Pancreas (tissue), 10 donors: ENCODE measurements at regions not wholly inside any gene's neighbourhood (a gene's known extent, or its start where the extent isn't known, plus 50 kb on each side); places are given as distances from the start of the nearest gene placed in this dataset.

Experiments used
- ATAC-seq, 4 donors: fragments of 200-7000 bp; cut with Tn5 transposase; one replicate each; pipeline versions ENCODE4 v1.8.0 to v1.9.1; 2020; ENCODE audit warnings: mild to moderate bottlenecking in 4 of 4, moderate library complexity in 4 of 4
- DNase-seq, 6 donors: peaks; one replicate each; pipeline ENCODE4 v3.0.0-alpha.2; 2020
- FAIRE-seq: peaks from 2 replicates; lab custom pipeline; 2012; peaks lifted over from hg19 to GRCh38; lab: Jason Lieb, UNC
- H3K27ac ChIP-seq, 4 donors: fragments of 200-600 bp; sonication (generic); 1 replicate in 3 of 4; 2 replicates in 1 of 4; pipeline versions ENCODE4 v1.5.0 to v1.8.0; 2020
- H3K27me3 ChIP-seq, 4 donors: fragments of 200-600 bp; one replicate each; pipeline ENCODE4 v1.8.0; 2021
- H3K36me3 ChIP-seq, 3 donors: fragments of 200-600 bp; sonication (generic) in 1 of 3; one replicate each; pipeline versions ENCODE4 v1.5.0 to v1.8.0; 2020 to 2021
- H3K4me1 ChIP-seq, 3 donors: fragments of 200-600 bp; one replicate each; pipeline ENCODE4 v1.8.0; 2021
- H3K4me3 ChIP-seq, 4 donors: fragments of 200-600 bp; sonication (generic) in 2 of 4; one replicate each; pipeline versions ENCODE4 v1.5.0 to v1.8.0; 2020 to 2021
- H3K9me3 ChIP-seq, 4 donors: fragments of 200-600 bp; one replicate each; pipeline ENCODE4 v1.8.0; 2021
- CTCF ChIP-seq, 4 donors: fragments of 200-600 bp; sonication (generic) in 3 of 4; IDR thresholded peaks; one replicate each; pipeline versions ENCODE4 v1.5.0 to v1.8.0; 2021; ENCODE audit warnings: antibody characterized with exemption in 4 of 4
- WGBS, 2 donors: extraction: QIAGEN DNeasy Blood & Tissue Kit; methylation state at CpG; one replicate each; pipeline ENCODE4 v1.1.7; 2013; 5-methylcytosine and 5-hydroxymethylcytosine counted together
- intact Hi-C, 3 donors: fragments of 100-400 bp; cut with DNase I; formaldehyde crosslinking; loops; one replicate each; pipeline versions ENCODE4 v1.11.1 to v1.14.2; 2022
- donor health status: healthy with polysubstance abuse.
- donor health status: DM: no; HTN: no; CAD: no; lungs with moderate emphysema.
- donor health status: DM: no; HTN: no; CAD: no.
- donor health status: control.
- donor health status: control.
- donor health status: Bipolar disorder and iron deficiency.
- donor health status: DM: yes; HTN: yes; CAD: no.
- donor health status: DM: no; HTN: no; CAD: no.
- donor health status: DM: no; HTN: no; CAD: no.
- donor health status: DM: yes; HTN: yes; CAD: no.

- H3K27me3 ChIP-seq: no peaks in the 10 kb centered on the region
- DNase-seq (no peak), ATAC-seq (no peak), FAIRE-seq (no peak)
- WGBS, 2 donors: 81 to 92% methylated on average over 2 of the region's 2 CpGs
- H3K9me3 ChIP-seq: no peaks in the 10 kb centered on the region
- no peak overlapping the region for H3K27ac ChIP-seq
- no peak for TF ChIP-seq CTCF (IDR thresholded peaks at IDR 0.05)
- no peak overlapping the region for H3K4me3 ChIP-seq
- H3K4me1 ChIP-seq: peaks cover 0 to 12% (median 0%) of the 10 kb centered on the region in 3 donors
- intact Hi-C loops: no loop called here
- no peaks in the 10 kb centered on the region for H3K36me3 ChIP-seq
These were observed 203.2 kb upstream of the PHYHIPL start for GRCh38 chr10:58973235-58973595.

- FAIRE-seq: no peak
- Histone ChIP-seq H3K4me3 (no peak overlapping the region), H3K36me3 (no peaks in the 10 kb centered on the region), H3K4me1 (peaks cover 0 to 12% (median 0%) of the 10 kb centered on the region in 3 donors), H3K27me3 (no peaks in the 10 kb centered on the region), H3K27ac (no peak overlapping the region), H3K9me3 (no peaks in the 10 kb centered on the region)
- DNase-seq: no peak
- TF ChIP-seq CTCF (IDR thresholded peaks at IDR 0.05): no peak
- 68 to 77% methylated on average over 1 of the region's 1 CpG for WGBS, 2 donors
- intact Hi-C loops: no loop called here
- ATAC-seq: no peak
These were observed 200.2 kb upstream of the PHYHIPL start for GRCh38 chr10:58976254-58976653.

GRCh38 chr10:58979711-58980110, 196.7 kb upstream of the PHYHIPL start:
- WGBS, 2 donors: 59 to 63% methylated on average over 3 of the region's 3 CpGs
- intact Hi-C loops: no loop called here
- no peak for FAIRE-seq

GRCh38 chr10:58980826-58981415, 195.5 kb upstream of the PHYHIPL start:
- no peak for ATAC-seq
- Histone ChIP-seq H3K4me1 (no peaks in the 10 kb centered on the region), H3K36me3 (no peaks in the 10 kb centered on the region), H3K4me3 (no peak overlapping the region), H3K9me3 (no peaks in the 10 kb centered on the region), H3K27ac (no peak overlapping the region), H3K27me3 (no peaks in the 10 kb centered on the region)
- WGBS, 2 donors: 87 to 90% methylated on average over 6 of the region's 6 CpGs
- DNase-seq: no peak
- FAIRE-seq: no peak
- intact Hi-C loops: no loop called here
- TF ChIP-seq CTCF (IDR thresholded peaks at IDR 0.05): no peak

More at GRCh38 chr10:58979711-58980110, 196.7 kb upstream of the PHYHIPL start:
- TF ChIP-seq CTCF (IDR thresholded peaks at IDR 0.05): no peak
- H3K27ac ChIP-seq: no peak overlapping the region
- H3K4me3 ChIP-seq: no peak overlapping the region
- ATAC-seq: no peak
- H3K36me3 ChIP-seq: no peaks in the 10 kb centered on the region
- H3K27me3 ChIP-seq: no peaks in the 10 kb centered on the region
- no peak for DNase-seq
- H3K9me3 ChIP-seq: no peaks in the 10 kb centered on the region
- H3K4me1 ChIP-seq: no peaks in the 10 kb centered on the region

GRCh38 chr10:58981846-58982245, 194.6 kb upstream of the PHYHIPL start:
- no peaks in the 10 kb centered on the region for H3K4me1 ChIP-seq
- WGBS, 2 donors: 80 to 84% methylated on average over 6 of the region's 6 CpGs
- FAIRE-seq (no peak), ATAC-seq (no peak), DNase-seq (no peak)
- intact Hi-C loops: no loop called here
- no peak for TF ChIP-seq CTCF (IDR thresholded peaks at IDR 0.05)
- H3K27me3 ChIP-seq: no peaks in the 10 kb centered on the region
- no peak overlapping the region for H3K4me3 ChIP-seq
- H3K27ac ChIP-seq: no peak overlapping the region
- H3K36me3 ChIP-seq: no peaks in the 10 kb centered on the region
- no peaks in the 10 kb centered on the region for H3K9me3 ChIP-seq
